IPS-NIHi11 (cell line): ENCODE measurements at regions not wholly inside any gene's neighbourhood (a gene's known extent, or its start where the extent isn't known, plus 50 kb on each side); places are given as distances from the start of the nearest gene placed in this dataset.

Source experiments
- DNase-seq: peaks from one replicate; pipeline ENCODE4 v3.0.0; 2012; ENCODE audit warnings: mixed read lengths, low spot score

DNA sequence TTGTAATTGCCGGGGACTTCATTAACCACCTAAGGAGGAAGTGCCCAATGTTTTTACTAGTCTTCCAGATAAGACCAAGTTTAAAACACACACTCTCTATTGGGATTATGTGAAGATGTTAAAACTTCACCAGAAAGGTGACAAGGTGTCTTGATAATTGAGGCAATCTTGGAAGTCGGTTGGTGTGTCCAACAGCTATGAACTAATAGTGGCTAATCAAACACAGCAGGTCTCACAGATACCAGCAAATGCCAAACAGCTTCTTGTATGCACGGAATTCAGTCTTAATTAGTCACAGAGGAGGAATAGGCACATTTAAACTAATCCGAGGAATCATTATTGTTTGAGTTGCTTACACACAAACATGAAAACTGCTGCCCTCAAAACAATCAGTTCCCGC is 214.5 kb downstream of the SEC61B start:
- DNase-seq = no peak

GRCh38 chr9:99437145-99437544 is 215.1 kb downstream of the SEC61B start:
- no peak for DNase-seq

- no peak for DNase-seq
Measured at GRCh38 chr9:99438596-99438995, 216.5 kb downstream of the SEC61B start.

- no peak for DNase-seq
Measured at GRCh38 chr9:99441829-99442228, 219.7 kb downstream of the SEC61B start.

DNA sequence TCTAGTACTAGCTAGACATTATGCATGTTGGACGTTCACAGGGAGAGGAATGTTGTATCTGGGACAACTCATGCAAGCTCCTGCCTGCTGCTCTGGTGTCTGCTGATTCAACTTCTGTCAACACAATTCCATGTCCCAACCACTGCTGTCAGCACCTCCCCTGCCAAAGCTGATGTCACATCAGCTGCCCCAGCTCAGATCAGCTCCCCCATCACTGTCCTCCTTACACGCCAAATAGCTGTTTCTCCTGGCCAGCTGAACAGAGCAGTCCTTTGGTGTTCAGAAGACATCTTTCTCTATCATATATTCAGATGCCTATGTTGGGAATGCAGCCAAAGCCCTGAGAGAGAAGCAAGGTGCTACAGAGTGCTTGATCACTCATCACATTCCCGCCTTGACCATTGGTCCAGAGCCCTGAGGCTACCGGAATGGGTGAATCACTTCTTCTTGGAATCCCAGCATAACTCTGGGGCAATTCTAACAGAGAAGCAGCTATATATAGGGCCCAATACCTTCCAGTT is 223.3 kb downstream of the SEC61B start:
- DNase-seq = no peak

DNA sequence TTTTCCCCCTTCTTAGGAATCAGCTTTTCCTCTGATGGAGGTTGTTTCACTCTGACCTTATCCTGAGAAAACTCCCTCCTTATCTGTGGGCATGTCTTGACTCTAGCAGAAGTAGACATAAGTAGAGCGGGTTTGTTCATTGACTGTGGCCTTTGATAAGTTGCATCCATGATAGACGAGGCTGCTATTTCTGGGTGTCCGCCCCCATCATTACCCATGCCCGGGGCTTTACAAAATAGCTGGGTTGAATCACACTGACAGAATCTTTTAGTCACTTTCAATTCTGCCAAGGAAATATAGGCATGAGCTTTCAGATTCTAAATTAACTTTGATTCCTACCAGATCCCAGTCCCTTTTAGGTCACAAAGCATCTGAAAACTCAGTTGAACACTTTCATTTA is 223.8 kb downstream of the SEC61B start:
- DNase-seq = no peak

GRCh38 chr9:99447951-99448350 is 225.9 kb downstream of the SEC61B start:
- DNase-seq = no peak

- no peak for DNase-seq
Measured at GRCh38 chr9:99449726-99450125, 227.6 kb downstream of the SEC61B start.

DNA sequence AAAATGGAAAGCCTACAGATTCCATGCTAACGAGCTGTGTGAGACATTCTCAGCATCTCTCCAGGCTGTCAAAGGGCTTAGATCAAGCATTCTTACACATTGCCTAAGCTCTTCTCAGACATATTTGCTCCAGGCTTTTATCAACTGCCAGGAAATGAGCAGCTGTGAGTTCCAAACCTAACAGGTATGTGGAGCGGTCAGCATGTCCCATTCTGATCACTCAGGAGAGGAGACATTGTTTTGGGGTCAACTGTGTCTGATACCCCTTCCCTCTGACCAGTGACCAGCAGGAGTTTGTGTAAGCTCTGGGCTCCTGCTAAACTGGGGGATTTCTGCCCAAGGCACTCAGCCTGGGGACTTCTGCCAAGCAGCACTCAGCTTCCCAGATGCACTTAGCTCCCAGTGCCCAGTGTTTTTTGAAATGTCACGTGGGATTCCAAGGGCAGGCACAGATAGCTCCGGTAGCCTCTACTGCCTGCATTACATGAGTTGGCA is 229.1 kb downstream of the SEC61B start:
- no peak for DNase-seq

DNA sequence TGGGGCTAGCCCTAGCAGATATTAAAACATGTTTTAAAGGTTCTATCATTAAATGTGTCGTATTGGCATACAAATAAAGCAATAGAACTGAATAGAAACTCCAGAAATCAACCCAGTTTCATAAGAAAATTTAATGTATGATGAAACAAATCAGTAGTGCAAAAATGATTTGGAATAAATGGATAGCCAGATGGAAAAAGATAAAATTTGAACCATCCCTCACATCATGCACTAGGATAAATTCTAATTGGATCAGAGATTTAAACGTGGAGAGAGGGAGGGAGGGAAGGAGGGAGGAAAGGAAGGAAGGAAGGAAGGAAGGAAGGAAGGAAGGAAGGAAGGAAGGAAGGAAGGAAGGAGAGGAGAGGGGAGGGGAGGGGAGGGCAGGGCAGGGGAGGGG is 235.3 kb downstream of the SEC61B start:
- no peak for DNase-seq

GRCh38 chr9:99457981-99458380 is 235.9 kb downstream of the SEC61B start:
- DNase-seq = no peak

DNA sequence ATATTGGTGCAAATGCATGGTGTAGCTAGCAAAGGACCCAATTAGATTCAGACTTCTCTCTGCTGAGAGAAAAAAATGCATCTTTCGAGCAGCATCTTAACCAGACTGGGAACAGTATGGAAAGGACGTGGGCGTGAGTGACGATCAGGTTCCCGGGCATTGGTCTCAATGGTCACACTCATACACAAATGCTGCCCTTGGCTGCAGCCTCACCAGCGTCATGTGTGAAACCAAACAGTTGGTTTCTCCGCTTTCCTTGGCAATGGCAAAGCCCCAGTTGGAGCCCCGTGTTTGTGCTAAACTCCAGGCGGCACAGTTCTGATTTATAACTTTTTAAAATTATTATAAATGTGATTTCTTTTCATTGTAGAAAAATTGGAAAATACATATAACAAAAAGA is 237.8 kb downstream of the SEC61B start:
- no peak for DNase-seq

DNA sequence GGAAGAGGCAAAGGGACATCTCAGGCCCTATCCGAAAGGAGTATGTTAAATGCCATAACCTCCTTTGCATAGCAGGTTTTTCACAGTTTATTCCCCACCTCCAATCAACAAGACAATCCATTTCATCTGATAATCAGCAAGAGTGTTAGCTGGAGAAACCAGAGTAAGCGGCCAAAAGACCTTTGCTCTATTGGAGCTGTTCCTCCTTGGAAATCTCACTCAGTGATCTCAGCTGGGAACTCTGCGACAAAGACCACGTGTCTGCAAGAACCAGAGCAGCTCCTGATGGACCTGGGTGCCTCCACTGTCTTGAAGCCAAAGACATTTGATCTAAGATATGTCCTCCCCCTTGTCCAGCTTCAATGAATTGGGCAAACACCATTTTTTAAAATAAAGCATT is 241.0 kb downstream of the SEC61B start:
- DNase-seq = no peak

GRCh38 chr9:99464568-99464967 is 242.5 kb downstream of the SEC61B start:
- DNase-seq = no peak

DNA sequence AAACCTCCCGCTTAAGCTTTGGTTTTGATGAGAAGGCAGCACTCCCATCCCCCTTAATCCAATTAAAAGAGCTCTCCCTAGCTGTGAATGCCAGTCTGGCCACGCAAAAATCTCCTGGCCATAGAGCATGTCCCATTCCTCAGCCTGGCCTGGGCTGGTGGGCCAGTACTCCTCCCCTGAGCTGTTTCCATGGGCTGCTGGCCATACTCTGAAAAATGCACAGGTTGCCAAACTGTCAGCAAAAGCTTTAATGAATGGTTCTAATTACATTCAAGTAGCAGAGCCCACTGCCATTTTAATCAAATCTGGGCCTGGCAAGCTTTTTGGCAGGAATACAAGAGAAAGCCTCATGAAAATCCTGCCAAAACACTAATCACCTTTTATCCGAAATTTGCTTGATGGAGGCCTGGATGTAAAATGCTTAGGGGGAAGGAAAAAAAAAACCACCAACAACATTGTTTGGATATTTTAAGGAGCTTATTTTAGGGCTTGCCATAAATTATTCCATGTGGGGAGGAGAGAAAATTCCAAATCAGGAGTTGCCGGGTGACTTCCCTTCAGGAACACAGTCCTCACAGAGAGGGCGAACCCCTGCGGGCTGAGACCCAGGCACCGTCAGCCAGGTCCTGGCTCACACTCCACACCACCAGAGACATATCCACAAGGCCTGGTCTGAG is 243.3 kb downstream of the SEC61B start:
- DNase-seq = no peak

DNA sequence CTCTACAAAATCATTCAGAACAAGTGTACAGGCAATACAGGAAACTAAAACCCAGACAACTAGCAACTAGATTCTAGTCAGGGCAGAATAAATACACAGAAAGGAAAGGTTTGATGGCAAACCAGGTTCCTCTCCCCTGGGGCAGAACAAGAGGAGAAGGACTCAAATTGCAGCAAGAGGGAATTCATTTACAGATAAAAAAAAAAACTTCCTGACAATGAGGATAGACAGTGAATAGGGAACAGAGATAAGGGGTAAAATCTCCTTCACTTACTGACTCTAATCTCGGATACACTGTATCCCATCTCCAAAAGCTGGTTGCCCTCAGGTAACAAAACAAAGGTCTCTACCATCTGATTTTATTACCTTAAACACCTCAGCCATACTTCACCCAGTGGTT is 244.0 kb downstream of the SEC61B start:
- DNase-seq = no peak

- DNase-seq = no peak
Measured at GRCh38 chr9:99466781-99467180, 244.7 kb downstream of the SEC61B start.

DNA sequence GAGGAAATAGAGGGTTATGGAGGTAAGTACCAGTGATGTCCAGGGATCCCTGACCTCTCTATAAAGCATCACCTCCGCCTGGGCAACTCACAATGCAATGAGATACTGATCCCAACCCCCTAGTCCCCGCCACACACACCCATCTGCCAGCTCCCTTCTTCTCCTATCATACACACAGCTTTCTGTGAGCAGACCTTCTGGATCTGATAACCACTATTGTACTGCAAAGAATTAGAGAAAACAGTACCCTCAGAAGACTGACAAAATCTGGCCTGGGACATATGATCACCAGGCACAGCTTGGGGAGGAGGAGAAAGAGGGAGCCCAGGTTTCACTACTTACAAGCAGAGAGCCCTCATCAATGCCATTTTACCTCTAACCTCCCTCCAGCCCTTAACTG is 249.0 kb downstream of the SEC61B start:
- DNase-seq = no peak

GRCh38 chr9:99472240-99472915 is 250.3 kb downstream of the SEC61B start:
- no peak for DNase-seq

DNA sequence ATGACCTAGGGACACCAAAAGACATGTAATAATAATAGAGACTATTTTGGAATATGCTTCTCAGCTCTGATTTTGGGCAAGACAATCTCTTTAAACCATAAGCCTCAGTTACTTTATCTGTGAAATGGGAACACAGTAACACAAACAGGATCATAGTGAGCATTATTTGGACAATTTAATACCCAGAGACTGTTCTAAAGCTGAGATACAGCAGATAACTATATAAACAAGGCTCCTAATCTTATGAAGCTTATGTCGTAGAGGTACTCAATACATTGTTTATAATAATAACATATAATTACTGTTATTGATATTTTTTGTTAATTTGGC is 250.8 kb downstream of the SEC61B start:
- no peak for DNase-seq

GRCh38 chr9:99474186-99474585 is 252.1 kb downstream of the SEC61B start:
- no peak for DNase-seq

DNA sequence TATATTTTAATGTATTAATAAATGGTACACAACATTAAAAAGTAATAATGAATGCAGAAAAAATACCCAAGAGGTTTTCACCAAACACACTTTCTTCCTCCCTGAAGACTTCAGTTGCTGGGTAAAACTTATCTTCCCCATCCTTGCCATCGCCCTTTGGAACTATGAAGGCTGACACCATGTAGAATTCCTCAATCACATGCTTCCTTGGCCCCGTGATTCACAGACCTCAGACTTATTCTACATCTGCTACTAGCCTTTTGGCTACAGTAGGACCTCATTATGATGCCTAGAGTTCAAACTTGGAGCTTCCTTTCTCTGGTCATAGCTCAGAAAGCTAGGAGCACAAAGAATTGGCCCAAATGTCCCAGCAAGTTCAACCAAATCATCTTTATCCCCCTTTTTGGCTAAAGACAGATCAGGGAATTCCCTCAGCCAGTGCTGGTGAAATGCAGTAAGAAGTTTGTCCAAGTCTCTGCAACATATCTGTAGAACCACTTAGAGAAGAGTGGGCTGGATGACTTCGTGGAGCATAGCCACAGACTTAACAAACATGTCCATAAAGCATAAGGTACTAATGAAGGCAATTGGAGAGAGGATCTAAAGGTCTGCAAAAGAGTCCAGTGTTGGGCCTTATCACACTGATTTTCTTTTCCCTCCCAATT is 253.5 kb downstream of the SEC61B start:
- DNase-seq = no peak

DNA sequence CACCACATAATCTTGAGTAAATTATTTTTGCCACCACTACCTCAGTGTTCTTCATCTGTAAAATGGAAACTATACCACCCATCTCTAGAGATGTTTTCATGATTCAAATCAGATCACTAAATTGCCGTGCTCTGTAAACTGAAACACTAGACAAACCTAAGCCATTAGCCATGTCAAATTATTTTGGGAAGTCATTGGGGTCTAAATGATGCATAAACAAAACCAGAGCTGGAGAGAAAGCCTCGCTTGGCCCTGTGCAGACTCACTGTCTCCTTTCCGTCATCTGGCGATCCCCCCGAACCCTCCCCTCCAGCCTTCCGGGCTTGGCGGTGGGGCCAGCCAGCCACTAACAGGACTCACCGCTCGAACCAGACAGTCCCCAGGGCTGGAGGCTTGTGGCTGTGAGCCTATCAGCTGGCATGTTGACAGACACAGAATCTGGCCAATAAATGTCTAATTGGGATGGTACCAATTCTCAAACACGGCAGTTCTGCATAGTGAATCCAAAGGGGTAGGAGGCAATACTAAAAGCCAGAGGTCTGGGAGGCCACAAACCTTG is 256.5 kb downstream of the SEC61B start:
- no peak for DNase-seq
